IPS-20b (cell line): ENCODE measurements at regions not wholly inside any gene's neighbourhood (a gene's known extent, or its start where the extent isn't known, plus 50 kb on each side); places are given as distances from the start of the nearest gene placed in this dataset.
"Not testable (repeated sequence)": the region's sequence is repeated elsewhere in the genome, so short reads cannot be mapped to it uniquely, and the experiment has no call there.

Experiments
- H3K27ac ChIP-seq: one replicate; pipeline ENCODE4 v1.5.1; 2013; ENCODE audit warnings: low read length
- H3K27me3 ChIP-seq: 2 replicates; pipeline ENCODE4 v1.6.1; 2013; ENCODE audit warnings: mild to moderate bottlenecking, low read length, inconsistent platforms; ENCODE audit not compliant: insufficient read depth
- H3K36me3 ChIP-seq: 2 replicates; pipeline ENCODE4 v1.6.1; 2013; ENCODE audit warnings: low read depth, mild to moderate bottlenecking, inconsistent platforms, low read length, moderate library complexity; ENCODE audit not compliant: insufficient read depth
- H3K4me1 ChIP-seq: 2 replicates; pipeline ENCODE4 v1.6.1; 2013; ENCODE audit warnings: mild to moderate bottlenecking, control low read depth, inconsistent platforms, low read length, moderate library complexity; ENCODE audit not compliant: insufficient read depth
- H3K4me3 ChIP-seq: 2 replicates; pipeline ENCODE4 v1.5.1; 2013; ENCODE audit warnings: mild to moderate bottlenecking, low read length, inconsistent platforms
- H3K9ac ChIP-seq: 2 replicates; pipeline ENCODE4 v1.6.1; 2013; ENCODE audit warnings: low read depth, mild to moderate bottlenecking, inconsistent platforms, low read length, moderate library complexity
- H3K9me3 ChIP-seq: 2 replicates; pipeline ENCODE4 v1.6.1; 2013; ENCODE audit warnings: mild to moderate bottlenecking, low read depth, low read length, inconsistent platforms; ENCODE audit not compliant: insufficient read depth

GRCh38 chr13:55155046-55155445 is 1985.7 kb upstream of the PRR20A start:
- Histone ChIP-seq H3K27ac (no peak overlapping the region), H3K36me3 (no peaks in the 10 kb centered on the region), H3K9me3 (peaks cover 10% of the 10 kb centered on the region; the same call in 1 of the 2 replicates), H3K9ac (no peak overlapping the region), H3K4me1 (peaks cover 3% of the 10 kb centered on the region; the same call in 1 of the 2 replicates), H3K4me3 (no peak overlapping the region), H3K27me3 (no peaks in the 10 kb centered on the region)

GRCh38 chr13:55159765-55160164 is 1981.0 kb upstream of the PRR20A start:
- Histone ChIP-seq H3K4me1 (peaks cover 3% of the 10 kb centered on the region; the same call in 1 of the 2 replicates), H3K9me3 (peaks cover 10% of the 10 kb centered on the region; the same call in 1 of the 2 replicates), H3K36me3 (peaks cover 4% of the 10 kb centered on the region; the same call in 1 of the 2 replicates), H3K27ac (no peak overlapping the region), H3K27me3 (no peaks in the 10 kb centered on the region), H3K9ac (no peak overlapping the region), H3K4me3 (no peak overlapping the region)

- Histone ChIP-seq H3K4me3 (no peak overlapping the region), H3K36me3 (peaks cover 4% of the 10 kb centered on the region; the same call in 1 of the 2 replicates), H3K27ac (no peak overlapping the region), H3K9ac (no peak overlapping the region), H3K27me3 (no peaks in the 10 kb centered on the region), H3K9me3 (peaks cover 10% of the 10 kb centered on the region; the same call in 1 of the 2 replicates), H3K4me1 (peaks cover 3% of the 10 kb centered on the region; the same call in 1 of the 2 replicates)
Observed at GRCh38 chr13:55160867-55161266, 1979.9 kb upstream of the PRR20A start.

- H3K4me3 ChIP-seq, H3K27ac ChIP-seq, H3K36me3 ChIP-seq, H3K9ac ChIP-seq, H3K27me3 ChIP-seq, H3K4me1 ChIP-seq: not testable (repeated sequence)
- H3K9me3 ChIP-seq: peaks cover 15% of the 10 kb centered on the region
Observed at GRCh38 chr13:55178582-55178981, 1962.1 kb upstream of the PRR20A start.

- H3K9ac ChIP-seq: no peak overlapping the region
- no peaks in the 10 kb centered on the region for H3K4me1 ChIP-seq
- no peak overlapping the region for H3K27ac ChIP-seq
- H3K9me3 ChIP-seq: peaks cover 13% of the 10 kb centered on the region; the same call in 1 of the 2 replicates
- H3K36me3 ChIP-seq: no peaks in the 10 kb centered on the region
- H3K27me3 ChIP-seq: no peaks in the 10 kb centered on the region
- no peak overlapping the region for H3K4me3 ChIP-seq
Observed at GRCh38 chr13:55190996-55191395, 1949.7 kb upstream of the PRR20A start.

GRCh38 chr13:55199134-55199533 is 1941.6 kb upstream of the PRR20A start:
- Histone ChIP-seq H3K9me3 (peaks cover 17% of the 10 kb centered on the region; the same call in 1 of the 2 replicates), H3K27me3 (no peaks in the 10 kb centered on the region), H3K4me1 (no peaks in the 10 kb centered on the region), H3K9ac (no peak overlapping the region), H3K4me3 (no peak overlapping the region), H3K36me3 (no peaks in the 10 kb centered on the region), H3K27ac (no peak overlapping the region)

GRCh38 chr13:55214841-55215345 is 1925.8 kb upstream of the PRR20A start:
- Histone ChIP-seq H3K27ac (no peak overlapping the region), H3K4me1 (peaks cover 6% of the 10 kb centered on the region; the same call in 1 of the 2 replicates), H3K9ac (no peak overlapping the region), H3K27me3 (no peaks in the 10 kb centered on the region), H3K36me3 (no peaks in the 10 kb centered on the region), H3K9me3 (no peaks in the 10 kb centered on the region), H3K4me3 (no peak overlapping the region)

GRCh38 chr13:55219538-55219937 is 1921.2 kb upstream of the PRR20A start:
- no peak overlapping the region for H3K4me3 ChIP-seq

GRCh38 chr13:55229906-55230569 is 1910.7 kb upstream of the PRR20A start:
- H3K27me3 ChIP-seq: no peaks in the 10 kb centered on the region
- H3K9ac ChIP-seq: no peak overlapping the region
- H3K4me1 ChIP-seq: peaks cover 20% of the 10 kb centered on the region
- H3K9me3 ChIP-seq: no peaks in the 10 kb centered on the region
- peak overlapping the region; percentile 31 for H3K27ac ChIP-seq
- 0 out of 2 replicates have a peak overlapping the region, but pooled peaks have one; percentile 8 for H3K4me3 ChIP-seq
- no peaks in the 10 kb centered on the region for H3K36me3 ChIP-seq

More at GRCh38 chr13:55219538-55219937, 1921.2 kb upstream of the PRR20A start:
- Histone ChIP-seq H3K27ac (no peak overlapping the region), H3K9me3 (no peaks in the 10 kb centered on the region), H3K4me1 (peaks cover 6% of the 10 kb centered on the region; the same call in 1 of the 2 replicates), H3K36me3 (no peaks in the 10 kb centered on the region), H3K27me3 (no peaks in the 10 kb centered on the region), H3K9ac (no peak overlapping the region)

GRCh38 chr13:55230570-55230908 is 1910.2 kb upstream of the PRR20A start:
- Histone ChIP-seq H3K36me3 (no peaks in the 10 kb centered on the region), H3K4me1 (peaks cover 20% of the 10 kb centered on the region), H3K4me3 (no peak overlapping the region), H3K27ac (no peak overlapping the region), H3K9ac (no peak overlapping the region), H3K27me3 (no peaks in the 10 kb centered on the region), H3K9me3 (no peaks in the 10 kb centered on the region)

- H3K27me3 ChIP-seq: no peaks in the 10 kb centered on the region
- H3K4me1 ChIP-seq: peaks cover 8% of the 10 kb centered on the region; the same call in 1 of the 2 replicates
- no peaks in the 10 kb centered on the region for H3K9me3 ChIP-seq
- no peaks in the 10 kb centered on the region for H3K36me3 ChIP-seq
- no peak overlapping the region for H3K9ac ChIP-seq
- H3K27ac ChIP-seq: no peak overlapping the region
- no peak overlapping the region for H3K4me3 ChIP-seq
Observed at GRCh38 chr13:55234311-55234710, 1906.4 kb upstream of the PRR20A start.

- Histone ChIP-seq H3K27me3 (no peaks in the 10 kb centered on the region), H3K9me3 (no peaks in the 10 kb centered on the region; the same call in 1 of the 2 replicates), H3K4me1 (peaks cover 5% of the 10 kb centered on the region; the same call in 1 of the 2 replicates)
Observed at GRCh38 chr13:55245005-55245644, 1895.6 kb upstream of the PRR20A start.

More at GRCh38 chr13:55245005-55245644, 1895.6 kb upstream of the PRR20A start:
- Histone ChIP-seq H3K4me3 (no peak overlapping the region), H3K36me3 (no peaks in the 10 kb centered on the region), H3K27ac (peak overlapping the region; percentile 0), H3K9ac (no peak overlapping the region; the same call in 1 of the 2 replicates)
